Ishikawa (cell line): ENCODE measurements at regions not wholly inside any gene's neighbourhood (a gene's known extent, or its start where the extent isn't known, plus 50 kb on each side); places are given as distances from the start of the nearest gene placed in this dataset.

Source experiments
- EP300 ChIP-seq: IDR thresholded peaks from 2 replicates; pipeline ENCODE4 v1.6.1; 2012; ENCODE audit warnings: borderline replicate concordance
- FOXM1 ChIP-seq: IDR thresholded peaks from 2 replicates; pipeline ENCODE4 v1.6.1; 2012; ENCODE audit warnings: low read depth, borderline replicate concordance
- TF ChIP-seq, protein P1 (sequence below): IDR thresholded peaks from 2 replicates; pipeline ENCODE4 v1.6.1; 2012

DNA sequence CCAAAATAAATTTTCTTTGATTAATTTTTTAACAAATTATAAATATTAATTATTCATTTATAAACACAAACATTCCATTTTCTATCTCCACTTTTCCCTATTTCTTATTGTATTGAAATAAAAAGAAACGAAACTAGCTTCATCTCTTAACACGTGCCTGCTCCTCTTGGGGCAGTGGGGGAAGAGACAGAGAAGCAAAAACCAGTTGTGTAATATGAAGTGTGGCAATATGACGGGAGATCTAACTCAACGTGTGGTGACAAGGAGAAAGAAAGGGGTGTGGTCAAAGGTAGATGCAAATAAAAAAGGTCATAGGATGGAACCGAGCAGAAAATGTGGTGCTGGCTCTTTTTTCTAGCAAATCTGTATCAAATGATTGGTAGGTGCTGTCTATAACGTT lies 106.9 kb upstream of the SLC8A1 start:
- TF ChIP-seq, protein P1, sequence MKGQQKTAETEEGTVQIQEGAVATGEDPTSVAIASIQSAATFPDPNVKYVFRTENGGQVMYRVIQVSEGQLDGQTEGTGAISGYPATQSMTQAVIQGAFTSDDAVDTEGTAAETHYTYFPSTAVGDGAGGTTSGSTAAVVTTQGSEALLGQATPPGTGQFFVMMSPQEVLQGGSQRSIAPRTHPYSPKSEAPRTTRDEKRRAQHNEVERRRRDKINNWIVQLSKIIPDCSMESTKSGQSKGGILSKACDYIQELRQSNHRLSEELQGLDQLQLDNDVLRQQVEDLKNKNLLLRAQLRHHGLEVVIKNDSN: no peak
- TF ChIP-seq FOXM1 (no peak), EP300 (no peak)
